Mesothelial cell of epicardium (in vitro differentiated cells): ENCODE measurements at regions not wholly inside any gene's neighbourhood (a gene's known extent, or its start where the extent isn't known, plus 50 kb on each side); places are given as distances from the start of the nearest gene placed in this dataset.

ENCODE experiments used
- DNase-seq, 2 experiments: peaks; one replicate each; pipeline ENCODE4 v3.0.0; 2021; ENCODE audit warnings: low spot score in 2 of 2; ENCODE audit not compliant: unreplicated experiment in 2 of 2
- H3K27ac Mint-ChIP-seq: 2 replicates; pipeline ENCODE4 v1.8.0; 2021; ENCODE audit warnings: mixed read lengths
- H3K27me3 Mint-ChIP-seq: 2 replicates; pipeline ENCODE4 v1.8.0; 2021; ENCODE audit warnings: low read depth, mixed read lengths
- H3K36me3 Mint-ChIP-seq: 2 replicates; pipeline ENCODE4 v1.8.0; 2021; ENCODE audit warnings: mixed read lengths
- H3K4me1 Mint-ChIP-seq: 2 replicates; pipeline ENCODE4 v1.8.0; 2021; ENCODE audit warnings: mixed read lengths
- H3K4me3 Mint-ChIP-seq: 2 replicates; pipeline ENCODE4 v1.8.0; 2021; ENCODE audit warnings: mild to moderate bottlenecking, moderate library complexity, mixed read lengths
- H3K9me3 Mint-ChIP-seq: 2 replicates; pipeline ENCODE4 v1.8.0; 2021; ENCODE audit warnings: mixed read lengths
- TF ChIP-seq, protein P1 (sequence below): fragments of 200-600 bp; sonication (generic); IDR thresholded peaks from one replicate; pipeline ENCODE4 v1.5.0; 2021; ENCODE audit warnings: antibody characterized with exemption; ENCODE audit not compliant: unreplicated experiment

- Mint-ChIP-seq H3K9me3 (peaks cover 12% of the 10 kb centered on the region), H3K4me1 (peaks cover 2% of the 10 kb centered on the region), H3K27ac (no peak overlapping the region), H3K36me3 (no peaks in the 10 kb centered on the region), H3K4me3 (no peak overlapping the region), H3K27me3 (peaks cover 30% of the 10 kb centered on the region)
- DNase-seq = no peak
- TF ChIP-seq, protein P1, sequence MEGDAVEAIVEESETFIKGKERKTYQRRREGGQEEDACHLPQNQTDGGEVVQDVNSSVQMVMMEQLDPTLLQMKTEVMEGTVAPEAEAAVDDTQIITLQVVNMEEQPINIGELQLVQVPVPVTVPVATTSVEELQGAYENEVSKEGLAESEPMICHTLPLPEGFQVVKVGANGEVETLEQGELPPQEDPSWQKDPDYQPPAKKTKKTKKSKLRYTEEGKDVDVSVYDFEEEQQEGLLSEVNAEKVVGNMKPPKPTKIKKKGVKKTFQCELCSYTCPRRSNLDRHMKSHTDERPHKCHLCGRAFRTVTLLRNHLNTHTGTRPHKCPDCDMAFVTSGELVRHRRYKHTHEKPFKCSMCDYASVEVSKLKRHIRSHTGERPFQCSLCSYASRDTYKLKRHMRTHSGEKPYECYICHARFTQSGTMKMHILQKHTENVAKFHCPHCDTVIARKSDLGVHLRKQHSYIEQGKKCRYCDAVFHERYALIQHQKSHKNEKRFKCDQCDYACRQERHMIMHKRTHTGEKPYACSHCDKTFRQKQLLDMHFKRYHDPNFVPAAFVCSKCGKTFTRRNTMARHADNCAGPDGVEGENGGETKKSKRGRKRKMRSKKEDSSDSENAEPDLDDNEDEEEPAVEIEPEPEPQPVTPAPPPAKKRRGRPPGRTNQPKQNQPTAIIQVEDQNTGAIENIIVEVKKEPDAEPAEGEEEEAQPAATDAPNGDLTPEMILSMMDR = no peak
These were observed 339.1 kb downstream of the PMP22 start for GRCh38 chr17:14926073-14926472.

DNA sequence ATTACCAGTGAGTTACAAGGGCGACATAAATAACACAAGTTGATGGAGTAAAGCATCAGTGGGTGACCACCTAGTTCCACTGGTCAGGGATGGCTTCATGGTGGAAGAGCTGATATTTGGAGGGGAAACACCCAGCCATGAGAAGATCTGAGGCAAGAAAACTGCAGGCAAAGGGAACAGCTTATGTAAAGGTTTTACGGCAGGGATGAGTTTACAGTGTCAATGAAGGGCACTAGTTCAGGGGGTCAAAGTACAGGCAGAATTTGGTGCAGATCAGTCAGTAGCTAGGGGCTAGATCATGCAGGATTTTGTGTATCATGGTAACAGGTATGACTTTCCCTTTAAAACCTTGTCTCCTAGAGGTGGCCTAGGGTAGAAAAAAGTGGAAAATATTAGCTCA lies 339.6 kb downstream of the PMP22 start:
- TF ChIP-seq, protein P1 = no peak
- Mint-ChIP-seq H3K36me3 (no peaks in the 10 kb centered on the region), H3K4me3 (no peak overlapping the region), H3K9me3 (peaks cover 12% of the 10 kb centered on the region), H3K4me1 (no peaks in the 10 kb centered on the region), H3K27ac (no peak overlapping the region), H3K27me3 (peaks cover 30% of the 10 kb centered on the region)
- DNase-seq = no peak

GRCh38 chr17:14923981-14924380 lies 341.1 kb downstream of the PMP22 start:
- H3K27ac Mint-ChIP-seq = no peak overlapping the region
- no peak for DNase-seq
- no peaks in the 10 kb centered on the region for H3K36me3 Mint-ChIP-seq
- H3K4me3 Mint-ChIP-seq = no peak overlapping the region
- H3K27me3 Mint-ChIP-seq = peaks cover 23% of the 10 kb centered on the region
- peaks cover 3% of the 10 kb centered on the region for H3K4me1 Mint-ChIP-seq
- TF ChIP-seq, protein P1 = no peak
- peaks cover 12% of the 10 kb centered on the region for H3K9me3 Mint-ChIP-seq

- H3K27me3 Mint-ChIP-seq = peaks cover 14% of the 10 kb centered on the region
- no peak overlapping the region for H3K27ac Mint-ChIP-seq
- TF ChIP-seq, protein P1 = no peak
- H3K4me3 Mint-ChIP-seq = no peak overlapping the region
- DNase-seq = no peak
- peaks cover 12% of the 10 kb centered on the region for H3K9me3 Mint-ChIP-seq
- H3K4me1 Mint-ChIP-seq = peaks cover 12% of the 10 kb centered on the region
- H3K36me3 Mint-ChIP-seq = no peaks in the 10 kb centered on the region
These were observed 342.7 kb downstream of the PMP22 start for GRCh38 chr17:14922411-14922810.

GRCh38 chr17:14921936-14922335 lies 343.2 kb downstream of the PMP22 start:
- H3K4me3 Mint-ChIP-seq = no peak overlapping the region
- no peak for DNase-seq
- TF ChIP-seq, protein P1 = no peak
- peaks cover 15% of the 10 kb centered on the region for H3K9me3 Mint-ChIP-seq
- H3K27ac Mint-ChIP-seq = no peak overlapping the region
- no peaks in the 10 kb centered on the region for H3K36me3 Mint-ChIP-seq
- H3K4me1 Mint-ChIP-seq = peaks cover 12% of the 10 kb centered on the region
- H3K27me3 Mint-ChIP-seq = peaks cover 11% of the 10 kb centered on the region

GRCh38 chr17:14919631-14920213 lies 345.4 kb downstream of the PMP22 start:
- H3K4me1 Mint-ChIP-seq = peaks cover 12% of the 10 kb centered on the region
- peaks cover 20% of the 10 kb centered on the region for H3K9me3 Mint-ChIP-seq
- H3K36me3 Mint-ChIP-seq = no peaks in the 10 kb centered on the region
- H3K27ac Mint-ChIP-seq = no peak overlapping the region
- TF ChIP-seq, protein P1 = no peak
- no peak for DNase-seq
- H3K4me3 Mint-ChIP-seq = no peak overlapping the region
- H3K27me3 Mint-ChIP-seq = peaks cover under 1% of the 10 kb centered on the region
